ENCODE measurements at regions not wholly inside any gene's neighbourhood (a gene's known extent, or its start where the extent isn't known, plus 50 kb on each side); places are given as distances from the start of the nearest gene placed in this dataset.

- no peak for DNase-seq
Measured at GRCh38 chr10:10389182-10389581, 628.5 kb upstream of the CELF2 start.

- no peak for DNase-seq
Measured at GRCh38 chr10:10392511-10392910, 625.2 kb upstream of the CELF2 start.

DNA sequence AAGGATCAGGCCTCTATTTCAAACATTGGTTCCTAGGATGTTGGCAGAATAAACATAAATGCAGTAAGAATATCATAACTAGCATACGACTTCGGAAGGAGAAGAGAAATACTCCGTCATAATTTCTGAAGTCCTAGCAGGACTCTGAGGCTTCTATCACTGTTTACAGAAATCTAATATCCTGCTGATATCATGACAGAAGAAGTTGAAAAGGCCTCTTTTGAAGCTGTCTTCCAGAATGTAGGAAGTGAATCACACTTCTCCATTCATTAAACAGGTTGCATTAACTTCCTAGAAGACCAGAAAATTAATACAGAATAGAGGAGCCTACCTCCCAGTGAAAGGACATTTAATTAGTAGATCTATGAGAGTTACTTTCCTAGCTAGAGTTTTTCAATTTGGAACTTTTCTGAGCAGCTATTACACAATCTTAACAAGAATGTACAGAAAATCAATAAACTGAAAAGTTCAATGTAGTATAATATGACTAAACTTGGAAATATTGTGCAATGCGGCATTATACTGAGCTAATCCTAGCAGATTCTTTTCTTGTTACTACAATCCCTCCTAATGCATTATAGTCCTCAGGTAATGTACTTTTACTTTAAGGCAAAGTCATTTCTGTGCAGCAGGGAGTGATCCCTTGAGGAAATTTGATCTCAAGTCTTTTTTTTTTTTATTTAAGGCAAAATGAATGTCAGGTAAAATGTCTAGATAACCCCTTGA, 622.6 kb upstream of the CELF2 start:
- DNase-seq, result no peak

DNA sequence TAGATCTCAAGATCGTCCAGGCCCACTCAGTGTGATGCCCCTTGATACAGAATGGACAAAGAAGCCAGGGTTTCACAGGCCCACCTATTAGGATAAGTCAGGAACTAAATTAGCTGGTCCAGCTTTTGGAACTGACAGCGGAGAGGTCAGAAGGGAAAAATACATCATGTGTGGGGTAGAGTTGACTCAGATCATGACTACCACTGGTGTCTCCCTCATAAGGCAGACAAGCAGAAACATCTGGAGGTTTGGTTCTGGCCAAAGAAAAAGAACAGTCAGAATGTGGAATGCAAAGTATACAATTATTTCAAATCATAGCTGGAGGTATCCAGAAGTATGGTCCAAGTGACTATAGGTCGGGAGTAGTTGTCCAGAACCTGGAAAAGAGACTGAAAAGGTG, 621.1 kb upstream of the CELF2 start:
- DNase-seq, result no peak

DNA sequence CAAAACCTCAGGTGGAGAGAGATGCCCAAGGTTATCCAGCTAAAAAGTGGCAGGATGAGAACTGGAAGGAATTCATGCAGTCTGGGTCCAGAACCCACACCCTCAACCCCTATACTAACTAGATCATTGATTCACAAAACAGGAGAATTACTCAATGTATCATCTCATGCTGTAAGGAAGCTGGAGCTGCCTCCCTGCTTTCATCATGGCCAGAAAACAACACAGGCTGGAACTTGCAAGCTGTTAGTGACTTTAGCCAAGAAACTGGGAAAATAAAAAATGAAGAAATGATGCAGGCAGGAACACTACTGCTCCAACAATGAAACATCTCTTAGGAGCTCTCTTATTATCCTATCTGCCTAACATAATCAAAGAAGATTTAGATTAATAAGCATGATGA, 619.8 kb upstream of the CELF2 start:
- no peak for DNase-seq

DNA sequence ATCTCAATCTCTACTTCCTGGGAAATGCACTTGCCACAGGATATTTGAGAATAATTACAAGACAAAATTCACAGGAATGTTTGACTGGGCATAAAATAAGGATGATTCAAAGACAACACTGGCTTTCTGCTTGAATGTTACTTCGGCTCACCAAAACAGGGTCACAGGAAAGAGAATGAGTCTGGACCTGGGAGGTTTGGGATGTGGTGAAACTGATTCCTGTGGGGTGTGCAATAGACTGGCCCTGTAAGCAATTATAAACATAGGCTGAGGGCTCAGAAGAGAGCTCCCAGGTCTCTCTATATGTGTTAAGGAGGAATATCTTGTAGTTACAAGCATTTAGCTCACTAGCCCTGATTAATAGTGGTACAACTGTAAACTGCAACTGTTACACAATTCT, 613.9 kb upstream of the CELF2 start:
- no peak for DNase-seq

DNA sequence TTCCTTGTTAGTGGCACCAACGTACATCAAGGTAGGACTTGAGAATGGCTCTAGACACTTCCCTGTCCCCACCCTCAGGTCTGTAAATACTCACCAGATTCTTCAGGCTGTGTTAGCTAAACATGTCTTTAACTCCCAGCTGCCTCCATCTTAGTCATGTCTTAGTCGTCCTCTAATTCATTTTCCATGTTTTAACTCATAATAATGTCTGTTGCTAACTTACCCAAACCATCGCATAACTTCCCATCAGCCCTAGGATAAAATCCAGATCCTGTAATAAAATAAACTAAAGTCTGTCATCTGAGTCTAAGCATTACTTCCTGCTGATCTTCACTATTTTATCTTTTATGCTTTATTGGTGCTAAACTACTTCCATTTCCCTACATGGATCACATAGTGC, 600.0 kb upstream of the CELF2 start:
- DNase-seq, result no peak

DNA sequence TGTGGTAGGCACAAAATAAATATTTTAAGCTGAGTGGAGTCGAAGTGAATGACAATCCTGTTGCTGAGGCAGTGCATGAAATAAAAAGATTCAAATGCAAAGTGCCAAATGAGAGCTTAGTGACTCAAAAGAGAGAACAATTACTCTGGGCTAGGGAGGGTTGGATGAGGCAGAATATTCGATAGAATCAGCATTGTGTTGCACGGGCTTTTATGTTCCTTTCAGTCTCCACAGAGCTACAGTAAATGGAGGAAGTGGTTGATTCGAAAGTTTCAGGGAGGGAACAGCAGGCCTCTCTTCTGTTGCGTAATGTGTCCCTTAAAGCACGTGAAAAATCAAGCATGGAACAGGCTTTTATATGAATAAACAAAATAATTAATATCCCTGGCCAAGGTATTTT, 599.3 kb upstream of the CELF2 start:
- DNase-seq, result no peak

GRCh38 chr10:10421071-10421470, 596.6 kb upstream of the CELF2 start:
- no peak for DNase-seq

DNA sequence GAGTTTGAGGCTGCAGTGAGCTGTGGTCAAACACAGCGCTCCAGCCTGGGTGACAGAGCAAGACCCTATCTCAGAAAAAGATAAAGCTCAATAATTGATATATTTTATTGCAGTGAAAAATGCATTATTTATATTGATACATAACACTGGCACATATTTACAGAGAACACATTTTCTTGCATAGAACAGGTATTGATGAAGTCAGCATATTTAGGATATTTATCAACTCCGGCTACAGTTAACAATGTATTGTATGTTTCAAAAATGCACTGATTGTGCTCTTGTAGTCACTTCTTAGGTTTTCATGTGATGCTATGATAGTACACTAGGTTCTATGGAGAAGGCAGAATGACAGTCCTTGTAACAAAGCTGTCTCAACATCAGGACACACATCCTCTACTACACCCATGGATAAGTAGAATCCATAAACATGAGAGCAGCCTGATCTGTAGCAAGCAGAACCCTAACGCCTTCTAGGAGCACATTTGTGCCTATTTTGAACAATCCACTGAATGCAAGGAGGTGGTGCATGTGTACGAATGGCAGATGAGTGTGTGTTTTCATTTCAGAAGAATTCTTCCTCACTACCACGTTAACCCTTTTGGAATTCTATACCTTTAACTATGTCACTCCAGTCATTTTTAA, 586.1 kb upstream of the CELF2 start:
- no peak for DNase-seq

GRCh38 chr10:10432296-10433035, 585.2 kb upstream of the CELF2 start:
- DNase-seq, result no peak

DNA sequence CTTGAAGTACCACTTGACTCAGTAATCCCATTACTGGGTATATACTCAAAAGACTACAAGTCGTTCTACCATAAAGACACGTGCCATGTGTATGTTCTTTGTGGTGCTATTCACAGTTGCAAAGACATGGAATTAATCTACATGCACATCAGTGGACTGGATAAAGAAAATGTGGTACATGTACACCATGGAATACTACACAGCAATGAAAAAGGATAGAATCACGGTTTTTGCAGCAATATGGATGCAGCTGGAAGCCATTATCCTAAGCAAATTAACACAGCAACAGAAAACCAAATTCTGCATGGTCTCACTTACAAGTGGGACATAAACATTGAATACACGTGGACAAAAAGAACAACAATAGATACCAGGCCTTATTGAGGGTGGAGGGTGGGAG, 583.4 kb upstream of the CELF2 start:
- no peak for DNase-seq

GRCh38 chr10:10437886-10438285, 579.8 kb upstream of the CELF2 start:
- no peak for DNase-seq

- DNase-seq, result no peak
Measured at GRCh38 chr10:10438335-10439100, 579.2 kb upstream of the CELF2 start.

- no peak for DNase-seq
Measured at GRCh38 chr10:10456856-10457255, 560.8 kb upstream of the CELF2 start.

DNA sequence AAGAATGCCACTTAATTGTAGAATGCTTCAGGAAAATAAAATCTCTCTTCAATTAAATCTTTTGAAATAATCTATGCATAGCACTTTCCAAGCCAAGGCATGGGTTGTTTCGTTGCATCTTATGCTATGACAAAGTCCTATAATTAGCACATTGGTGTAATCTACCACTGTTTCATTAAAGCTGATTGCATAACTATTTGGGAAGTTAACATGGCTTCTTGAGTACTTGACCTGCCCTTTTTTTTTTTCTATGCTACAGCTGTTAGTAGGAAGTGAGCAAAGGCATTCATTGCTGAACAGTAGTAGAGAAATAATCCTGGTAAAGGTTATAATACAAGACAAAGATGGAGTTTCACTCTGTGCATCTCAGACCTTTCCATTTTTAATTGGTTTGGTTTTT, 557.2 kb upstream of the CELF2 start:
- no peak for DNase-seq

- DNase-seq, result peak; percentile 1
Measured at GRCh38 chr10:10462151-10462941, 555.3 kb upstream of the CELF2 start.

GRCh38 chr10:10471758-10472157, 545.9 kb upstream of the CELF2 start:
- DNase-seq, result no peak

DNA sequence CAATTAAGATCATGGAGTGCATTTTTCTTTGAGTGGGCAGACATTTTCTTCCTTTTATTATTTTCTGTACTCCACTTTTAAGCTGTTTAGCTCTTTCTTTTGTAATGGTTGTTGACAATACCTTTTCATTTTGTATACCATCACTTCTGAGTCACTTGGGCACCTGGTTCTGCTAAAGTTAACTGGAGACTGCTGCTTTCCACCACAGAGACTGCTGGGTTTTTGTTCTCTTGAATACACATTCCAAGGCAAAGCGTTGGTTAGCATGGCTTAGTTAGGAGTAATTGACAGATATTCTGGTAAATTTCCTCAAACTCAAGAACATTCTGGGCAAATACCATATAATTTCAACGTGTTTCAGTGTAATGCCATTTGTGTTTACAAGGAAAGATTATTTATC, 541.9 kb upstream of the CELF2 start:
- no peak for DNase-seq

DNA sequence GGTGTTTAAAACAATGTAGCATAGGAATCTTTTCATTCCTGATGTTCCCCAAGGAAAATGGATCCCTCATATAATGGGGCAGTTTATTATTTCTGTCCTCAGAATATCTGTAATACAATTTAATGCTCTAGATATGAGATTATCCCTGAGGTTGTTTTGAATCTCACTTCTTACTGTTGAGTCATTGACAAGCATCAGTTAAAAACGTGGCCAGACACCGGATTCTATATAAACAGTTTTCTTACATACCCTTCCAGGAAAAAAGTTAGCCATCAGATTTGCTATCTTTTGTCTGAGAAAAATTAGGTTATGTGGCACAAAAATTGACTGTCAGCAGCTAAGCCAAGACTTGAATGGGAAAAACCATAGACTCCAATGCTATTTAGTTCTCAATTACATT, 539.8 kb upstream of the CELF2 start:
- no peak for DNase-seq

GRCh38 chr10:10479465-10479864, 538.2 kb upstream of the CELF2 start:
- no peak for DNase-seq

- DNase-seq, result no peak
Measured at GRCh38 chr10:10482613-10483012, 535.1 kb upstream of the CELF2 start.

GRCh38 chr10:10489076-10489475, 528.6 kb upstream of the CELF2 start:
- DNase-seq, result no peak
